Neural progenitor cell (in vitro differentiated cells): ENCODE measurements at regions not wholly inside any gene's neighbourhood (a gene's known extent, or its start where the extent isn't known, plus 50 kb on each side); places are given as distances from the start of the nearest gene placed in this dataset.

ENCODE experiments used
- CTCF ChIP-seq: fragments of 200-600 bp; sonication (generic); IDR thresholded peaks from 2 replicates; pipeline ENCODE4 v1.5.1; 2017; ENCODE audit warnings: antibody characterized with exemption, mild to moderate bottlenecking
- EZH2 ChIP-seq: fragments of 200-600 bp; sonication (generic); IDR thresholded peaks from 2 replicates; pipeline ENCODE4 v1.6.1; 2017; ENCODE audit warnings: antibody characterized with exemption, mild to moderate bottlenecking, moderate library complexity

- TF ChIP-seq CTCF (no peak), EZH2 (no peak)
These were observed 337.2 kb upstream of the FANCL start for GRCh38 chr2:58578276-58578675.
